RCC 7860 (cell line): ENCODE measurements at regions not wholly inside any gene's neighbourhood (a gene's known extent, or its start where the extent isn't known, plus 50 kb on each side); places are given as distances from the start of the nearest gene placed in this dataset.
A peak's percentile ranks its signal among the peaks of the same experiment; 100 is the strongest.

Experiments
- DNase-seq: peaks from one replicate; pipeline ENCODE4 v3.0.0-alpha.2; 2015; ENCODE audit warnings: low spot score
- FAIRE-seq: peaks from 2 replicates; lab custom pipeline; 2012; peaks lifted over from hg19 to GRCh38; lab: Jason Lieb, UNC

DNA sequence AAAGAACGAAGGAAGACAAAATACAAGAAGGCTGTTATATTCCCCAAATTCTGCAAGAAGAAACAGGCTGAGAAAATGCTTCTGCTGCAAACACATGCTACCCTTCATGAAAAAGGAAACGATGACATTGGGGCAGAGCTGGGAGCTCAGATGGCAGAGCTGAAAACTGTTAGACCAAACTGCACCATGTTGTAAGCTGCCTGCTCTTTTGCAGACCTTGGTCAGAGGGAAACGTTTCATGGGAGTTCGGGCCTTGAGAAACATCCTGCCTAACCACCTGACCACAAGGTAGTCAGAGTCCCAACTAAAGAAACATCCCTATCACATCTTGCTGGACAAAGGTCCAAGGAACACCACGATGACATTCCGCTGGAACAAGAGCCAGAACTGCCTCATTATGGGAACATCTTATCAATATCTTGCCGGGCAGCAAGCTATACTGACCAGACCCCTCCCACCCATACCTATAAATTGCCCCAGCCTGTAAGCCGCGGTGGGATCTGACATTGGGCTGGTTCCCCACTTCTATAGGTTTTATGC, 110.7 kb upstream of the CTSC start:
- no peak for DNase-seq
- no peak for FAIRE-seq

DNA sequence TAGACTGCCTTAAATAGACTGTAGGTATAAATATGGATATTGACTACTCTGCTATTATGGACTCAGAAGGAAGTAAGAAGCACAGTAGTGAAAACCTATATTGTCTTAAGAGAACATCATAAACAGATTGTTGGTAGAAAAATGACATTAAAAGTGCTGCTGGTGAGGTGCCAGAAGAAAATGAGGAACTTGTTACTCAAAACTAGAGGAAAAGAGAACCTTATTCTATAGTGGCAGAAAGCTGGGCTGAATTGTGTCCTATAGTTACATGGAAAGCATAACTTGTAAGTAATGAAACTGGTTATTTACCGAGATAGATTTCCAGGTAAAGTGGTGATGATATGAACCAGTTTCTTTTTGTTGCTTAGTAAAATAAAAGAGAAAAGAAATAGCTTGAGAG, 109.7 kb upstream of the CTSC start:
- DNase-seq (no peak), FAIRE-seq (no peak)

DNA sequence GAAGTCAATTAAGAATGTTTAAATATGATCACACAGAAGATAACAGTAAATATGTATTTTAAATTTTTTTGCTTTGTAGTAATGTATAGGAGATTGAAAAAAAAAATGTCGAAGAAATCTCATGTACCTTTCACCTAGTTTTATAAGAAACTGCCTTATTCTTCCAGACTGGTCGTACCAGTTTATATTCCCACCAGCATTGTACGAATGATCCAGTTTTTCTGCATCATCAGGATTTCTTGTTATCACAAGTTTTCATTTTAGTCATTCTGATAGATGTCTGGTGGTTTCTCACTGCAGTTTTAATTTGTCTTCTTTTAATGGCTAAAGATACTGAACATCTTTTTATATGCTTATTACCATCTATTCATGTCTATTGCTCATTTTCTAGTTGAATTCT, 101.8 kb upstream of the CTSC start:
- FAIRE-seq (no peak), DNase-seq (no peak)

DNA sequence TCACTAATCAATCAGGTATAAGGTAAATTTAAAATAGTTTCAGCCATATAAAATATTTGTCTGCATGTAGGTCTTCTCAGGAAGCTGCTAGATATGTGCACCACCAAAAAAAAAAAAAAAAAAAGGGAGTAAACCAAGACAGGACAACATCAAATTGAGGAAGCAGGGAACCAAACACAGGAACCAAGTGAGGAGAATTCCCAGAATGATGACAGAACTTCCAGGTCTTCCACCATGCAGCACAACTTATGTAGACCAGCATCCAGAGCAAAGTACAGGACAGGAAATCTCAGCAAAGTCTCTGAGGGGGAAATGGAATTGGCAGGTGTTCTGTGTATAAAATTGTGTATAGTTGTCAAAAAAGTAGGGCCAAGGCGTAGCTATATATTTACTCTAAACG, 101.2 kb upstream of the CTSC start:
- no peak for FAIRE-seq
- DNase-seq, result no peak

DNA sequence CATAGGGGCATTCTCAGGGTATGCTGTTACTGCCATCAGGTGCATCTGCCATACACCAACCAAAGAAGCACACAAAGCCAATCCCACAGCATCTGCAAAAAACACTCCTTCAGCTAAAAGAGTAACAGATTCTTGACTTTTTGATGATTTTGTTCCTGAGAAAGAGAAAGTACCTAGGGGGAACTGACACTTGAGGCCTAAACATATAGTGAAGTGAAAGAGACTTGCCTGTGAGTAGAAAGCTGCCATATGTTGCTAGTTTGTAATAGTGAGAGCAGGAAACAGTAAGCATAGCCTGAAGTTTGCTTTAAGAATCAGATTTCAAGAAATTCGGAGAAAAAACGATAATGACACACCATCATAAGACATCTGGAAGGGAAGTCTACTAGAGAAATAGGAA, 97.9 kb upstream of the CTSC start:
- FAIRE-seq, result no peak
- DNase-seq, result no peak

DNA sequence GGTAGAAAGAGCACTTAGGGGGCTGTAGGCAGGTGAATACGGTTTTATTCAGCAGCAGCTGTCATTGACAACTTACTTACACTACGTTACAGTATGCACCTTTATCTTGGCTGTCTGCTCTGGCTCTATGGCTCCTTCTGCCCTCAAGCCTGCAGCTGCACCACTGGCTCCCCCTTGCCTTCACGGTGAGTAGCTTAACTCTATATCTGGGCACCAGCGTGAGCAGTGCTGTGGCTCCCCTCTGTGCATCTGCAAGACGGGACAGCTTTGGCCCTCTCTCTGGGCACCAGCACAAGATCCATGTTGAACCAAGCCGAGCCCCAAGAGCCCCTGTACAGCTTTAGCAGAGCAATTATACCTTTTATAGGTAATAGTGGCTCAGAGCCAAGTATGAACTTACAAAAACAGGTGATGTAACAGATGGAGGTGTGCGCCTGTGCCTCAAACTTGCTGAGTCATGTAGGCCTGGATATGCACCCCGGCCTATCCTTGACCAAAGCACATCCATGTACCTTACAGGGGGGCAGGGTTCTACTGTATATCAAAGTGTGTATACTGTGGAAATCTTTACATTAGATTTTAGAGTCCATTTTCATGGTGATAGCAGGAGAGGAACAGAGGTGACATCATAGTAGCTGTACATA, 96.9 kb upstream of the CTSC start:
- FAIRE-seq (no peak), DNase-seq (no peak)

DNA sequence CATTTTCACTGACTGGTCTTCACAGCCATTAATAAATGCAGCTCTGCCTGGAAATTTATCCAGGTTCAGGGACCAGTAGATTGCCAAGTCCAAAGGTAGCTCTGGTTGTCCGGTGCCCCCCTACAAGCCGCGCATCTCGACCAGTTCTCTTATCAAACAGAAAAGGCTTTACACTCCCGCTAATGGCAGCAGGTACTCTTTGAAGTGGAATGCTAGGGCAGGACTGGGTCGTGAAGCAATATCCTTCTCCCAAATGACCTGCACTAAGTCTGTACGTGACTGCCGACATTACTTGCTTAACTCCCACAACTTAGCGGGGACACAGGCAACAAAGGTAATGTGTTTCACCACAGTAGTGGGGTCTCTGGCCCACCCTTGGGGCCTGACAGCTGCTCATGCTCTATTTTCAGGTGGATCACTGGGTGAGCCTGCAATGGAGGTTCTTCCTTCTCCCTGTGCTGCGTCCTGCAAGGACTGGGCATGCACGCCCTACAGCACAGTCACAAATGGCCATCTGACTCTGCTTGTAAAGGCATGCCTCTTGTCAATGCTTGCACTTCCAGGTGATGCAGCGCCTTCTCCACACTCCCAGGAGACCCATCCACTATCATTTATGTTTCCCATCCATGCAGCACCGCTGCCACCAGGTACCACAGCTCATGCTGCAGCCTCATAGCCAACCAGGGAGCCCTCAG, 96.1 kb upstream of the CTSC start:
- FAIRE-seq, result no peak
- no peak for DNase-seq

DNA sequence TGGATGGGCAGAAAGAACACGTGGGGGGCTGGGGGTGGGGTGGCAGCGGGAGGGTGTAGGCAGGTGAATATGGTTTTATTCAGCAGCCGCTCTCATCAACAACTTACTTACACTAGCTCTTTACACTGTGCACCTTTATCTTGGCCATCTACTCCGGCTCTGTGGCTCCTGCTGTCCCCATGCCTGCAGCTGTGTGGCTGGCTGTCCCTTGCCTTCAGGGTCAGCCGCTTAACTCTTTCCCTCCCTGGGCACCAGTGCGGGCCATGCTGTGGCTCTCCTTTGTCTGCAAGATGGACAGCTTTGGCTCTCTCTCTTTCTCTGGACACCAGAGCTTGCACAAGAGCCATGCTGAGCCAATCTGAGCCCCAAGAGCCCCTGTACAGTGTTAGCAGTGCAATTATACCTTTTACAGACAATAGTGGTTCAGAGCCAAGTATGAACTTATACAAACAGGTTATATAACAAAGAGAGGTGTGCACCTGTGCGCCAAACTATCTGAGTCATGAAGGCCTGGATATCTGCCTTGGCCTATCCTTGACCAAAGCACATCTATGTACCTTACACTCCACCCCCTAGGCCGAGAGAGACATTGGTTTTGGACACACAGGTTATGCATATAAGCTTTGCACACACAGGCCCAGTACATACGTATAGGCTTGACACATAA, 94.3 kb upstream of the CTSC start:
- FAIRE-seq, result no peak

DNA sequence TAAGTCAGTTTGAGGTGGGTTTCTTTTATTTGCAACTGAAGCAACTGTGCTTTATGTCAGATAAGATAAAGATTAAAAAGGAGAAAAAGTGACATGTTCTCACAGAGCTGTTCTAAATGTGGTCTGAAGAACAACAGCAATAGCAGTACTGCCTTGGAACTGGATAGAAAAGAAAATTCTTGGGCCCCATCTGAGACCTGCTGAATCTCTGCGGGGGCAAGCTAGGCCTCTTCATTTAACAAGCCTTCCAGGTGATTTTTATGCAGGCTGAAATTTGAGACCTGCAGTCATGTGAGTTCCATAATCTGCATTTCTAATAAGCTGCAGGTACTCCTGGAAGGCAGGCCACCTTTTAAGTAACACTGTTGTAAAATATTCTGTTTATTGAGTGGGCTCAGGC, 91.4 kb upstream of the CTSC start:
- no peak for DNase-seq
- FAIRE-seq, result no peak

More for the DNA sequence above, 94.3 kb upstream of the CTSC start:
- DNase-seq, result no peak

DNA sequence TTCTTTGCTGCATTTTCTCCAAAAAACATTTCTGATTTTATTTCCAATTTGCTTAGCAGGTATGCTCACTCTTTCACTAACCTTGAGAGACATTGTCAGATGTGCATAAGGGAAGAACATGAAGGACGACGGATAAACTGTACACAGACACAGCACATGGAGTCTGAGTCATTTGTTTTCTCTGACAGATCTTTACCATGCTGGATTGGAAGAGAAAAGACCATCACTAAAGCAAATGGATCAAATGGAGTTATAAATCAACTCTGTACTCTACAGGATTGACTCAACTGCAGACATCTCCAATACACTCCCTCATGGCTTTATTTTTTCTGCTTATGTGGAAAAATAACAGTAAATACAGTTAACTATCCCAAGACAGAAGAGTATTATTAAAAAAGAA, 90.2 kb upstream of the CTSC start:
- DNase-seq, result no peak
- no peak for FAIRE-seq

DNA sequence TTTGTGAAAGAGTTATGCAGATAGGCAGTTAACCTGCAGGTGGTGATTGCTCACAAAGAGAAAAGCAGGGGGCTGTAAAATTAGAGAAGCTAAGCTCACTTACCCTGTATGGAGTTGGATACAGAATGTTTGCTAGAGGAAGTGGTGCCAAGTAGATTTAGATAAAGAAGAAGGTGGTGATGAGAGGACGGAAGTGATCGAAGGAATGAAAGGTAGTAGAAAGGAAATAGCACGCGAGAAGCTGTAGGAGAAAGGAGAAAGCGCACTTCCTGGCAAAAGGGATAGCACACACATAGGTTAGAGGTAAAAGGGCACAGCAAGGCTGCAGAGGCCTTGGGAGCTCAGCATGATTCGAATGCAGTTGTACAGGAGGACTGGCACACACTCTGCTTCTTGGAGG, 87.3 kb upstream of the CTSC start:
- DNase-seq (no peak), FAIRE-seq (no peak)

DNA sequence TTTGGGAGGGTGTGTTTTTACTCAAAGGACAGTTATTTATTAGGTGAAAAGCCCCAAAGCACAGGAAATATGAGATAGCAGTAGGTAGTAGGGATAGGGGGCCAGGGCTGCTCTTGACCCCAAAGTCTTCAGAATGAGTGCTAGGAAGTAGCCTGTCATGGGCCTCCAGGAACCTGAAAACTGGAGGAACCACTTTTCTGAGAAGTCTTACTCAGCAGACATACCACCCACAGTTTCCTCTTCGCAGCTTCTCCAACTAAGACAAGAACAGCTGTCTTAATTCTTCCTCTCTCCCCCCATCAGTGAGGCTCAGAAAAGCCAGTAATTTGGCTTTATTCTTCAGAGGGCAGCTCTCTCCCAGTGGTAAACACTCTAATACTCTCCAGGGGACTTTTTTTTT, 84.0 kb upstream of the CTSC start:
- no peak for FAIRE-seq
- no peak for DNase-seq

DNA sequence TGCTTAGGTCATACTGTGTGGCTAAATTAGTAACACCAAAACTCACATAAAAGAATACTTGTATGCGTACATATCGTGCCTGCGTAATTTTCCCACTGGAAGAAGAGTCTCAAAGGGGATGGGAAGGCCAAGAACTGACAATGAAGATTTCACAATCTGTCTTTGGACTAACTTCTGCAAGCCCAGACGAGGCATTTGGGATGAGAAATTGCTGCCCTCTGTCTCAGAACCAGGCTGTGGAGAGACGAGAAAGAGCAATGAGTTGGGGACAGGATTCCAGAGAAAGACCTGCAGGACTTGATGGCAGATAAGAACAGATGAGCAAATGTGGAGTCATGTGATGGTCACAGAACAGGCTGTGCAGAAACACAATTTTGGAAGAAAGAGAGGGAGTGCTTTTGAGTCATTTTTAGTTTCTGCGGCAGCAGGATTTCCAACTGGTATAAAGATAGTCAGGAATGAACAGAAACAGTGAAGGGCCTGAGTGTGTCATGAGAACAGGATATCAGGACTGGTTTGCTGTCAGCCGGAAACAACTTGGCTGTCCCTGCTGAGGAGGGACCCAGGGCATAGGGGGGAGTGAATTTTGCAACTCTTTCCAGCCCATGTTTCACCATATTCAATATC, 82.7 kb upstream of the CTSC start:
- FAIRE-seq (no peak), DNase-seq (no peak)

DNA sequence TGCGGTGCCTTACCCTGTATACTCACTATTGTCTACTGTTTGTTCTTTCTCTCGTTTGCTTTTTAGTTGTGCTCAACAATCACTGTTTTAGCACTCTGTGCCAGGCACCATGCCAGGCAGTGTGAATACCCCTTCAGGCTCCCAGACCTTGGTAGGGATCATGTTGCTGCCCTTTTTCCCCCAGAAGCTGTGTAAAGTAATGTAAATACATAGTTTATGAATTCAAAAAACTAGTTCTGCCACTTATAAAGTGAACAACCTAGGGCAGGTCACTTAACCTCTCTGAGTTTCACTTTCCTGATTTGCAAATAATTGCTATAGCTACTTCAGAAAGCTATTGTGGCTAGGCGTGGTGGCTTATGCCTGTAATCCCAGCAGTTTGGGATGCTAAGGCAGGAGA, 81.0 kb upstream of the CTSC start:
- no peak for DNase-seq
- no peak for FAIRE-seq

DNA sequence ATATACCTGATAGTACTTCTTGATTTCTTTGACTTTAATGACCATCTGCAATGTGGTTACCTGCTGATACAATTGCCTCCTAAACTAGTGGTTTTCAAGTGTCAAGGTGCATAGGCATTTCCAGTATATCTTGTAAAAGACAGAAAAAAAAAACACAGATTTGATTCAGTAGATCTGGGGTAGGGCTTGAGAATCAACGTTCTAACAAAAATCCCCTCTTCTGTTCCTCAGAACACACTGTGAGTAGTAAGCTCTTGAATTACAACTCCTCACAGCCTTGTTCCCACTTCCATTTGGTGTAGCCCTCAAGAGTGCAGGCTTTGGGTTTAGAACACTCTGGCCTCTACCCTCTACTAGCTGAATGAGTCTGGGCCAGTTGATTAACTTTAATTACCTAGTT, 78.0 kb upstream of the CTSC start:
- DNase-seq (no peak), FAIRE-seq (no peak)

DNA sequence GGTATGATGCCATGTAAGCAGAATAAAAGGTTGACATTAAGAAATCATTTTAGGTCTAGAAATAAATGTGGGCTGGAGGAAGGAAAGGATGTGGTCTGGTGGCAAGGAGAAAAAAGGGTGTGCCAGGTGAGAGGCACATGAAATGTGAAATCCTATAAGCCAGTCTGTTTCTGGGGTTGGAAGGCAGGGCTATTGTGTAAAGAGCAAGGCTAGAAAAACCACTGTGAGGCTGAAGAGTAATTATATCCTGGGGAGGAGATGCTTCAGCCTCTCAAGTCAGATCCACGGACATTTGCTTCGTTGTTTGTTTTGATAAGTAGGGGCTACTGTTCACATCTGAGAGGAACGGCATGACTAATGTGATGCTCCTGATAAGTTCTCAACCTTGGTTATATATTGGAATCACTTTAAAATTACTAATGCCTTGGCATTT, 77.5 kb upstream of the CTSC start:
- no peak for DNase-seq
- FAIRE-seq, result no peak

DNA sequence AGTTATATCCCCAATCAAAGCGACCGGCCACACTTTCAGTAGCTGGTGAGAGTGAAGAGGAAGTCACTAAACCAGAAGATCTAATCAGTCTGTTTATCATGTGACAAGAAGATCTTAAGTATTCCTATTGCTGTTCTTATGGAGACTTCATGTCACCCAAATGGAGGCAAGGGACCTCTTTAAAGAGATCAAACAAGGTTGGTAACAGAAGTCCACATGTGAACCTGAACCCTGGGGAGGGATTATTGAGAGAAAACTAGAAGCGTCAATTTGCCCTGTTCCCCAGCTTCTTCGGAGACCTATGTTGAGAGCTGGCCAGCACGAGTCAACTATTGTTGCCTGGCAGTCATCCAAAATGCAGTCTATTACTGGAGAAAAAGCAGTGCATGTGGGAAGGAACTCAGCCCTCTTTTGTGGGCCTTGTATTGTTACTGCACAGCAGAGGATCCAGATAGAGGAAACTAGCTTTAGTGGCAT, 76.9 kb upstream of the CTSC start:
- FAIRE-seq (no peak), DNase-seq (no peak)

DNA sequence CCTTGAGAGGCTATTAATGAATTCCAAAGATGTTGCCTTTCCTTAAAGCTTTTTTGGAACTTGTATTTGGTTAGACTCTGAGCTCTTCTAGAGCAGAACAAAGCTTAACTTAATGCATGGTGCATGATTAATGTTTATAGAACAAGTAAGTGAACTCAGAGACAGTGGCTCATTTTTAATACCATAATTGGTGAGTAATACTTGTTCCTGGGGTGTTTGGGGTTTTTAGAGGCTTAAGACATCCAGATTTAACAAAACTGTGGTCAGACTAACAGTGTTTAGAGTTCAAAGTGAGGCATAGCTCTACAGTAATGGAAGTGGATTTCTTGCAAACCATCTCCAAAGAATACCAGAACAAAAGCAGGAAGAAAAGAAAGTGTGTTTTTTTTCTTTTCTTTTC, 73.7 kb upstream of the CTSC start:
- DNase-seq (peak; percentile 30), FAIRE-seq (peak; percentile 82)

DNA sequence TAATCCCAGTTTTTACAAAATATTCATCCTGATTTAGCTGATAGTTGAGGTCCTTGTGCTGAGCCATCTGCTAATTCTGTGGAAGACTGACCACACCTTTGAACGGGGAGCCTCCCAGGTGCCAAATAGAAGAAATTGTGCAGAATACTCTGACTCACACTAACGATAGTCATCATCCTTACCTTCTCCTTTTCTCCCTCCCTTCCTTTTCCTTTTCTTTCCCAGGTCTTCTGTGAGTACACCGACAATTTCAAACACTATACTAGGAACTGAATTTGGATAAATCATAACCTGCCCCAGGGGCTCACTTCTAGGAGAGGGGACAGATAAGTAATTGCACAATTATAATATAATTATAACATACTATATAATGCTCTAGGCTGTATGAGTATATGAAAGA, 73.1 kb upstream of the CTSC start:
- DNase-seq (no peak), FAIRE-seq (no peak)

DNA sequence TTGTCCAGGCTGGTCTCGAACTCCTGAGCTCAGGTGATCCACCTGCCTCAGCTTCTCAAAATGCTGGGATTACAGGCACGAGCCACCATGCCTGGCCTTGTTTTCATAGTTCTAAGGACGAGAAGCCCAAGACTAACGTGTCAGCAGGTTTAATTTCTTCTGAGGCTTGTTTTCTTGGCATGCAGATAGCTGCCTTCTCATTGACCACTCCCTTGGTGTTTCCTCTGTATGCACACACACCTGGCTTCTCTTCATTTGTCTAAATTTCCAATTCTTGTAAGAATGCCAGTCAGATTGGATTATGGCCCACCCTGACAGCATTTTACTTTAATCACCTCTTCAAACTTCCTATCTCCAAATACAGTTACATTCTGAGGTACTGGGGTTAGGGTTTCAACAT, 72.5 kb upstream of the CTSC start:
- FAIRE-seq (no peak), DNase-seq (no peak)

DNA sequence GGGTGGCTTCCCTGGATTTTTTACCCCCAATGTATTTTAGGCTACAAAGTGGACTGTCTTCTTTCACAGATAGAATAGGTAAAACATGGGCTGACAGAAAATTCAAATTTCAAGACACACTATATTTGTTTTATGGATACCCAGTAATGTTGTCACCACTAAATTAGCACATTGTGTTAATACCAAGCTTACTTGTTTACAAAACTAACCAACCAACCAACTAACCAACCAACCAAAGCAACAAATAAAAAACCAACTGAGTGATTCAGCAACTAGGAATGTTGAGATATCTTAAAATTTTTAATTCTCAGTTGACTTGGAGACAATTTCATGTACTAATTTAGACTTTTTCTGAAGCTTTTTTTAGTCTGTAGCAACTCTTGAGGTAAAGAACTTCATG, 69.3 kb upstream of the CTSC start:
- no peak for FAIRE-seq
- DNase-seq, result no peak

DNA sequence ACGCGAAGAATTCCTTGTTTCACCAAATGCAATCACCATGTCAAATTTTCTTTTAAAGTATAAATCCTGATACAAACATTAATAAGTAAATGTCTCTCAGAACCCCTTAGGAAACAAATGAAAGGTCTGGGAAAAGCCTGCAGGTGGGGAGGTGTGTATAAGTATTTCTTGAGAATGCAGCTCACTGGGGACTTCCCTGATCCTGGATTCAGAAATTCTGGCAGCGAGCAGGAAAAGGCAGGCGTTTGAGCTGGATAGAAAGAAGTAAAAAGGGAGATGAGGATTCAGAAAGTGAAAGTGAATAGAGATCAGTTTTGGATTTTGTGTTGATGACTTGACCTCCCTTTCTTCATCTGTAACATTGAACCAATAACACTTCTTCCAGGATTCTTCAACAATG, 68.3 kb upstream of the CTSC start:
- DNase-seq (no peak), FAIRE-seq (no peak)
